Epithelial cell of proximal tubule (primary cell): ENCODE measurements at regions not wholly inside any gene's neighbourhood (a gene's known extent, or its start where the extent isn't known, plus 50 kb on each side); places are given as distances from the start of the nearest gene placed in this dataset.

Source experiments
- DNase-seq: peaks from one replicate; pipeline ENCODE4 v3.0.0-alpha.2; 2011; ENCODE audit warnings: low read depth
- H3K4me3 ChIP-seq: 2 replicates; pipeline ENCODE4 v1.5.1; 2011; ENCODE audit warnings: low read depth, mild to moderate bottlenecking, low read length
- TF ChIP-seq, protein P1 (sequence below): conservative IDR thresholded peaks from 2 replicates; pipeline ENCODE4 v1.5.1; 2012; ENCODE audit warnings: low read depth, mild to moderate bottlenecking, low read length

DNA sequence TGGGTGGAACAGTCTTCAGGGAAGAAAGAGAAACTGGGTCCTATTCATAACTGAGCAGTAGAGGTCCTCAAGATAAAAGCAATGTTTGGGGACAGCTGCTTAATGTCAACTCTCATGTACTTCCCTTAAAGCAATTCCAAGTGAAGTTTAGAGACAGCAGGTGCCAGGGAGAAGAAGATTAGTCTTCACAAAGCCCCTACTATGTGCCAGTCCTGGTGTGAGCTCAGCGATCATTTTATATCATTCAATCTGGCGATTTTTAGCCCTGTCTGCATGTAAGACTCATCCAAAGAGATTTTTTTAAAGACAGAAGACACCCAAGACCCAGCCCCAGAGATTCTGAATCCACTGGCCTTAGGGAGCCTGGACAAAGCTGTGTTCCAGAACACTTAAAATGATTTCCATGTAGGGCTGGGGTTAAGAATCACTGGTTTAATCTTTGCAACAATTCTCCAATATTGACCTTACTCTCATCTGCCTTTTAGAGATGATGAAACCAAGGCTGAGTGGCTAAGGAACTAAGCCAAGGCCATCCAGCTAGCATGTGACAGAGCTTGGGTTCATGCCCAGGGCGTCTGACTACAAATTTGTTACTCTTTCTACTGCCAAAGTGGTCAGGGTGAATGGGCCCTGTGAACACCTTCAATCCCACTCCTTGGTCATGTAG lies 404.5 kb upstream of the TBX3 start:
- H3K4me3 ChIP-seq = no peak overlapping the region
- TF ChIP-seq, protein P1, sequence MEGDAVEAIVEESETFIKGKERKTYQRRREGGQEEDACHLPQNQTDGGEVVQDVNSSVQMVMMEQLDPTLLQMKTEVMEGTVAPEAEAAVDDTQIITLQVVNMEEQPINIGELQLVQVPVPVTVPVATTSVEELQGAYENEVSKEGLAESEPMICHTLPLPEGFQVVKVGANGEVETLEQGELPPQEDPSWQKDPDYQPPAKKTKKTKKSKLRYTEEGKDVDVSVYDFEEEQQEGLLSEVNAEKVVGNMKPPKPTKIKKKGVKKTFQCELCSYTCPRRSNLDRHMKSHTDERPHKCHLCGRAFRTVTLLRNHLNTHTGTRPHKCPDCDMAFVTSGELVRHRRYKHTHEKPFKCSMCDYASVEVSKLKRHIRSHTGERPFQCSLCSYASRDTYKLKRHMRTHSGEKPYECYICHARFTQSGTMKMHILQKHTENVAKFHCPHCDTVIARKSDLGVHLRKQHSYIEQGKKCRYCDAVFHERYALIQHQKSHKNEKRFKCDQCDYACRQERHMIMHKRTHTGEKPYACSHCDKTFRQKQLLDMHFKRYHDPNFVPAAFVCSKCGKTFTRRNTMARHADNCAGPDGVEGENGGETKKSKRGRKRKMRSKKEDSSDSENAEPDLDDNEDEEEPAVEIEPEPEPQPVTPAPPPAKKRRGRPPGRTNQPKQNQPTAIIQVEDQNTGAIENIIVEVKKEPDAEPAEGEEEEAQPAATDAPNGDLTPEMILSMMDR = no peak
- no peak for DNase-seq

DNA sequence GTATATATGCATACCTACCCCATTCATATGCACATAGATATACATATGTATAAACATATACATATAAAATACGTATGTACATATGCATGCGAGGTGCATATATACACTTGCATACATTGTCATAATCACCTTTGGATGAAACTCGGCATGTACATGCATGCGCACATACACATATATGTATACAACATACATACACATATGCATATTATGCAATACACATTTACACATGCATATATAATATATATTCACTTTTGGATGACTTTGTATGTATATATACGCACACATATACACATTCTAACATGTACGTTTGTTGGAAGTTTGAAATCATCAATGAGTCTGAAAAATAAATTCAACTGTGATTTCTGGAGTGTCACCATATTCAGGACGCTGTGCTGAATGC lies 401.6 kb upstream of the TBX3 start:
- DNase-seq = no peak
- TF ChIP-seq, protein P1 = no peak
- H3K4me3 ChIP-seq = no peak overlapping the region

DNA sequence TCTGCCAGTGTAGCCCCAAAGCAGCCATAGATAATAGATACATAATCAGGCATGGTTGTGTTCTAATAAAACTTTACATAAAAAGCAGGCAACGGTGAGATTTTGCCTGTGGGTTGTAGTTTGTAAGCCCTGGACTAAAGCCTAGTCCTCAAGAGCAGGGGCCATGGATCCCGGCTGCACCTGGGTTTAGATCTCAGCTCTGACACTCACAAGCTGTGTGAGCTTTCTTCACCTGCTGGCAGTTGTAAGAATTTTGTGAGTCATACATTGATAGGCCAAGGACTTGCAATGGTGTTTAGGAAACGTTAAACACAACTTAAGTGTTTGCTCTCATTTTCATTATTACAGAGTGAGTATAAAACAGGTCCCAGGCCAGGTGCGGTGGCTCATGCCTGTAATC lies 395.8 kb upstream of the TBX3 start:
- no peak for DNase-seq
- no peak overlapping the region for H3K4me3 ChIP-seq
- TF ChIP-seq, protein P1 = no peak

DNA sequence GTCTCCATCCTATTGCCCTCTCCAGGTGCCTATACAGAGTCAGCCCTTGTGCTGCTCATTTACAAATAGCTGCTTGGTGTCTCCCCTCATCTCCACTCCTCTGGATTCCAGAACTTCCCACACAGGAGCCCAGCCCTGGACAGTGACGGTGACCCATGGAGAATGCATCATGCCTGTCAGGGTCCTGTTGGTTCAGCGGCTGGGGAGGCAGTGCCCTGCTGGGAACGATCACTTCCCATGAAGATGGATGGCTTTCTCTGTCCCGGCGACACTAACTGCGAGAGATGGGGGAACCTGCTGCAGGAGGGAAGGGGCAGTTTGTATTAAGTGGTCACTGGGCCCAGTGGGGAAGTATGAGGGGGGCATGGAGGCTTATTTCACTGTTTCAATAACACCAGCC lies 395.0 kb upstream of the TBX3 start:
- no peak for DNase-seq
- H3K4me3 ChIP-seq = no peak overlapping the region
- TF ChIP-seq, protein P1 = no peak

DNA sequence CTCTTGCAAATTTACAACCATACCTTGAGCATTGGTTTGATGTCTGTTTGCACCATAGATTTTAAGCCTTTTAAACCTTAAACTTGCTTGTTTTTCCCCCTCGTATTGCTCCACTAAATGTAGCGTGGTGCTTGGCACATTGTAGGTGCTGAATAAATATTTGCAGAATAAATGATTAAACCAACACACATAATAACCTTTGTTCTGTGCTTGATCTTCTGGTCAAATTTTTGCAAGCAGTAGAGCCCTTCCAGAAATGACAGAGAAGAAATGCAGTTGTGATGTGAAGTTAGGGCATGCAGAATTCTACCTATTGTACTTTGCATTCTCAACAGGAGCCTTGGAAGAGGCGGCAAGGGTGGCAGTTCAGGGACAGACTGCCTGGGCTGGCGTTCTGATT lies 394.4 kb upstream of the TBX3 start:
- TF ChIP-seq, protein P1 = no peak
- H3K4me3 ChIP-seq = no peak overlapping the region
- DNase-seq = no peak

DNA sequence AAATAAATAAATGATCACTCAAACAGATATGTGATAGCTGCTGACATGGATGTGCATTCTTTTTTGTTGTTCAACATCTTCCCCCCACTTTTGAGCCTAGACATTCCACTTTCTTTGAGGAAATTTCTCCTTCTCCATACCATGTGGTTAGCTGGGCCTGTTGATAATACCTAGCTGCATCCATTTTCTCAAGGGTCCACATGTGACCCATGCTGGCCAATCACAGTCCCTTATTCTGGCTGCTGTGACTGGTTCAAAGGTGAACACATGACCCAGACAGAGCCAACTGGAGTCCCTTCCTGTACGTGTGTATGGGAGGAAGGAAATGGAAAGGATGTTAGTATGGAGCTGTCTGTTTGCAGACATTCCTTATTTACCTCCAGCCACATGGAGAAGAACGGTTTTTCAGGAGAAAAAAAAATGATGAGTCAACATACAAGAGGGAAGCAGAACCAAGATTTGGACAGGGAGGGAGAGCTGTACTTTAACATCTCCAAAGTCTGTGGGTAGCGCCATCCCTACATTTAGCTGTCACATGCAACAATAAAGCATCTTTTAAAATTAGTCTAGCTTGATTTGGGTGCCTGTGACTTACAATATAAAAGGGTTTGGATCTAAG lies 391.7 kb upstream of the TBX3 start:
- DNase-seq = no peak
- TF ChIP-seq, protein P1 = no peak
- no peak overlapping the region for H3K4me3 ChIP-seq

DNA sequence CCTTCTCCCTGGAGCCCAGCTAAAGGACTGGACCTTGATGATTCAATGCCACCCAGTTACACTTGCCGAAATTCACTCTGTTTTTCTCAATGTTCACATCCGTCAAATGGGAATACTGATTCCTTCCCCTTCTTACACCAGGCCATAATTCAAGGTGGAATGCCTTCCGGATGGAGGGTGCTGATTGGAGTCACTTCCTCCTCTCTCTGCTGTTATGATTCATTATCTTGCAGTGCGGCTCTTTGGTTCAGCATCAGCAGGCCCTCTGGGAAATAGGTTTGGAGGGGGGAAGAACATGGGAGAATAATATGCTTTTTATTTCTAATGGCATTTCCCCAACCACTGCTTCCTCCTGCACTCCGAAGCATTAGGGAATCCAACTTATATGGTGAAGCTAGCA lies 390.6 kb upstream of the TBX3 start:
- TF ChIP-seq, protein P1 = no peak
- no peak for DNase-seq

More for the DNA sequence above, 390.6 kb upstream of the TBX3 start:
- H3K4me3 ChIP-seq = no peak overlapping the region
